PC-3 (cell line): ENCODE measurements at regions not wholly inside any gene's neighbourhood (a gene's known extent, or its start where the extent isn't known, plus 50 kb on each side); places are given as distances from the start of the nearest gene placed in this dataset.

ENCODE experiments used
- CTCF ChIP-seq: fragments of 300-600 bp; sonication (generic); conservative IDR thresholded peaks from 2 replicates; pipeline ENCODE4 v1.5.1; 2017; ENCODE audit warnings: antibody characterized with exemption, low read depth, mild to moderate bottlenecking, low read length
- EZH2 ChIP-seq: fragments of 300-600 bp; sonication (generic); IDR thresholded peaks from one replicate; pipeline ENCODE4 v1.6.1; 2017; ENCODE audit warnings: antibody characterized with exemption, mild to moderate bottlenecking, low read length; ENCODE audit not compliant: unreplicated experiment

- TF ChIP-seq CTCF, result no peak
- no peak for TF ChIP-seq EZH2
These were observed 163.9 kb upstream of the KIT start for GRCh38 chr4:54493862-54494261.
